ENCODE measurements at regions not wholly inside any gene's neighbourhood (a gene's known extent, or its start where the extent isn't known, plus 50 kb on each side); places are given as distances from the start of the nearest gene placed in this dataset.
A peak's percentile ranks its signal among the peaks of the same experiment; 100 is the strongest.

DNA sequence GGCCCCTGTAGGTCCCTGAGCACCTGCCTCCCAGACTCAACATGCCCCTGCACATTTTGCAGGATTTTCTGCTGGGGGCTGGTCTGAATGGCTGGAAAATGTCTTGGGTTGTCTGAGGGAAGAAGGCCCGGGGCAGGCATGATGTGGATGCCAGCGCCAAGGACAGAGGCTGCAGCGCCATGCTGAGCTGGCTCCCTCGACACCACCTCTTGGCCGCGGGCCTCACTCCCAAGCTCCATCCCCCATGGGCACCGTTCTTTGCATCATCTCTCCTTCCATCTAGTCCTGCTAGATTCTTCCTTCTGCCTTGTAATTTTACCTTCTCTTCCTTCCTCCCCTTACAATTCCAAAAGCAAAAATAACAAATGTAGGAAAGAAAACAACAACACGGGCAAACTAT lies 70.6 kb downstream of the ZIC5 start:
- Histone ChIP-seq H3K27me3 (peaks cover 6% of the 10 kb centered on the region), H3K9me3 (no peaks in the 10 kb centered on the region), H3K4me1 (no peaks in the 10 kb centered on the region), H3K27ac (no peak overlapping the region), H3K36me3 (no peaks in the 10 kb centered on the region), H3K4me3 (no peak overlapping the region)
- no peak for DNase-seq (ENCODE audit: low spot score in 2 of 2)
- TF ChIP-seq, protein P1, sequence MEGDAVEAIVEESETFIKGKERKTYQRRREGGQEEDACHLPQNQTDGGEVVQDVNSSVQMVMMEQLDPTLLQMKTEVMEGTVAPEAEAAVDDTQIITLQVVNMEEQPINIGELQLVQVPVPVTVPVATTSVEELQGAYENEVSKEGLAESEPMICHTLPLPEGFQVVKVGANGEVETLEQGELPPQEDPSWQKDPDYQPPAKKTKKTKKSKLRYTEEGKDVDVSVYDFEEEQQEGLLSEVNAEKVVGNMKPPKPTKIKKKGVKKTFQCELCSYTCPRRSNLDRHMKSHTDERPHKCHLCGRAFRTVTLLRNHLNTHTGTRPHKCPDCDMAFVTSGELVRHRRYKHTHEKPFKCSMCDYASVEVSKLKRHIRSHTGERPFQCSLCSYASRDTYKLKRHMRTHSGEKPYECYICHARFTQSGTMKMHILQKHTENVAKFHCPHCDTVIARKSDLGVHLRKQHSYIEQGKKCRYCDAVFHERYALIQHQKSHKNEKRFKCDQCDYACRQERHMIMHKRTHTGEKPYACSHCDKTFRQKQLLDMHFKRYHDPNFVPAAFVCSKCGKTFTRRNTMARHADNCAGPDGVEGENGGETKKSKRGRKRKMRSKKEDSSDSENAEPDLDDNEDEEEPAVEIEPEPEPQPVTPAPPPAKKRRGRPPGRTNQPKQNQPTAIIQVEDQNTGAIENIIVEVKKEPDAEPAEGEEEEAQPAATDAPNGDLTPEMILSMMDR (IDR thresholded peaks at IDR 0.05): no peak
- intact Hi-C loops (cut with DNase I): no loop called here

DNA sequence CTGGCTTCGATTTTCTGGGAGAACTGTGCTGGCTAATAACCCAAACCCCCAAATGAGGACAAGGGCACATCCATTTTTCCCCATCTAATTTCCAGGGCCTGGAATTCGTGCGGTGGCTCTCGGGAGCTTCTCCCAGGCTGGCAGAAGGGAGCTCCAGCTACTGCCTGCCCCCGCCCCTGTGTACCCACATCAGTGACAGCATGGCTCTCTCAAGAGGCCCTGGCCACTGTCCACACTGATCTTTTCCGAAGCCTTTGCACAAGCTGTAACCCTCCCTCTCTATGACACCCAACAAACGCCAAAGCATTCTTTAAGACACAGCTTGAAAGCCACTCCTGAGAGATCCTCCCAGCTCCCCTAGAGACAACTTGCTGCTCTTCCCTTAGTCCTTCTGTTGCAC lies 73.1 kb downstream of the ZIC5 start:
- H3K27me3 ChIP-seq: peaks cover 12% of the 10 kb centered on the region
- TF ChIP-seq, protein P1 (IDR thresholded peaks at IDR 0.05): no peak
- H3K4me1 ChIP-seq: no peaks in the 10 kb centered on the region
- H3K27ac ChIP-seq: no peak overlapping the region
- DNase-seq (ENCODE audit: low spot score in 2 of 2): no peak
- no peak overlapping the region for H3K4me3 ChIP-seq
- H3K36me3 ChIP-seq: no peaks in the 10 kb centered on the region
- intact Hi-C loops (cut with DNase I): no loop called here
- H3K9me3 ChIP-seq: no peaks in the 10 kb centered on the region

DNA sequence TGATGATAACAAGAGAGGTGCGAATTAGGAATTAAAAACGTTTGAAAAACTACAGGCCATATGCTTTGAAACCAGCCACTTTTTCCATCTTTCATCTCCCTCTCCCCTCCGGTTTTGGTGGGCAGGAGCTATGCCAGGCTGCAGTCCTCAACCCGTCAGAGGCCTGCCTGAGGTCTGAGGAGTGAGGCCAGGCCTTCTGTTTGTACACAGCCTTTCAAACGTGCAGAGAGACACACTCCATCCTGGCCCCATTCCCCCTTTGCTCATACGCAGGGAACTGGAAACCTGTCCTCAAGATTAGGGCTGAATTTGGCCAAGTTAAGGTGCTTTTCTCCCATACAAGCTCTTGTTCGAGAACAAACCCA lies 74.5 kb downstream of the ZIC5 start:
- TF ChIP-seq, protein P1 (IDR thresholded peaks at IDR 0.05): no peak
- DNase-seq (ENCODE audit: low spot score in 2 of 2): no peak
- Histone ChIP-seq H3K9me3 (no peaks in the 10 kb centered on the region), H3K4me1 (no peaks in the 10 kb centered on the region), H3K4me3 (no peak overlapping the region), H3K27ac (no peak overlapping the region), H3K27me3 (peaks cover 12% of the 10 kb centered on the region), H3K36me3 (no peaks in the 10 kb centered on the region)
- intact Hi-C loops (cut with DNase I): no loop called here

DNA sequence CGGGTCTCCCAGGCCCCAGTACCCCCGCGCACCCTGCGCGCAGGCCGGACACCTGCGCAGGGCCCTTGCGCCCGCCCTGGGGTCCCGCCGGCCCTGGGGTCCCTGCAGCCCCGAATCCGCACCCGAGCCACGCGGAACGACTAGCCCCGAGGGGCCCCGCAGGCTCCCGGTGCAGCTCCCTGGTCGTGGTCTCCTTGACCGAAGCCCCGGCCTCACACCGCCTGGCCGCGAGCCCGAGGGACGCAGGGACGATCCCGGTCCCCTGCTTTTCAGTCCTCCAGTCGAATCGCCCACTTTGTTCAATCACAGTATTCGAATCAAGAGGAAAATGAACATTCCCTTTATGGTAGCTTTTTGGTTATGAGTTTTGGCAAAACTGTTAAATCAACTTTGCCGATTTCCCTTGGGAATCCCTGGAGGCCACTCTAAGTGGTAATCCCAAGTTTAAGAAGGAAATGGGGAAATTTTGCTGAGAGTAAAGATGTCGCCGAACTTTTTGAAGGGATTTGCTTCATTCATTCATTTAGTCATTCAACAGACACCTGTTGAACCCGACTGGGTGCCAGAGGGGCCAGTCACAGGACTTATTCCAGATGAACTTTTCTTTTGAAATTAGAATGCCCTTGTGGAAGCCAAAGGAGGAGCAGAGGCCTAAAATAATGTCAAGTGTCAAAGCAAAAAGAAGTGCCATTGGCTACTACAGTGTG lies 75.0 kb downstream of the ZIC5 start:
- TF ChIP-seq, protein P1 (IDR thresholded peaks at IDR 0.05): no peak
- no peak for DNase-seq (ENCODE audit: low spot score in 2 of 2)
- H3K27ac ChIP-seq: no peak overlapping the region
- no peaks in the 10 kb centered on the region for H3K4me1 ChIP-seq
- intact Hi-C loops (cut with DNase I): no loop called here
- peak overlapping the region; percentile 40 to 54 for H3K4me3 ChIP-seq
- H3K9me3 ChIP-seq: no peaks in the 10 kb centered on the region
- no peaks in the 10 kb centered on the region for H3K36me3 ChIP-seq
- peaks cover 12% of the 10 kb centered on the region for H3K27me3 ChIP-seq

DNA sequence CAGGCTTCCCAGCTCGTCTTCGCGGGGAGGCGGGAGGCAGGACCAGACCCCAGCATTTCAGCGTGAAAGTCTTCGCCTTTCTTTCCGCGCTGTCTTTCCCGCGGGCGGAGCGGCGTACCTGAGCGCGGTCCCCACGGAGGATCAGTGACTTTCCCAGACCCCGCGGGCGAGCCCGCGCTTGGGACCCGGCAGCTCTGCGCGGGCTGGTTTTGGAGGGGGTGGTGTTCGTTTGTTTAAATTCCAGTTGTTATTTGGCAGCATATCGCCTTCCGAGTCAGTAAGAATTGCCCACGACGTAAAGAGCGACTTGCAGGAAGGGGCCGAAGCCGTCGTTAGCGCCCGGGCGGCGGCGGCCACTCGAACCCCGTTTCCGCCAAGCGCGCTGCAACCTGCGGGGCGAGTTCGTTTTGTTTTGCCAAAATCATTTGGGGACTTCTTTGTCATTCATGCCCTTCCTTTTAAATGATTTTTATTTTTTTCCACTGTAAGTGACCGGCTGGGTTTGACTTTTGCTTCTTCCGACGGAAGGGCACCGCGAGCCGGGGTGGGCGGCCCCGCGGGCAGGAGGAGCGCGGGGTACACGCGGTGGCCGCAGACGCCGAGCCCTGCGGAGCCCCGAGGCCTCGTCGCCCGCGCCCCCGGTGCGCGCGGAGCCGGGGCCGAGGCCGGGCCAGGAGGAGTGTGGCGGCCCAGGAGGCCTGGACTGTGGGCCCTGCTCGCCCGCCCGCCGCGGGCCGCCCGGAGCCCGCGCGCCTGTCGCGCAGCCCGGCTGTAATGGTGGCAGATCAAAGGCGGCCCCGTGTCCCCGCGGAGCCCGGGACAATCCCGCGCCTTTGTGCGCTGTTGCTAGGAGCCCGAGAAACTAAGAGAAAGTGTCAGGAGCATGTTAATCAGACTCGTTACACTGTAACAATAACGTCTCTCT lies 75.9 kb downstream of the ZIC5 start:
- H3K27me3 ChIP-seq: peaks cover 12% of the 10 kb centered on the region
- TF ChIP-seq, protein P1 (IDR thresholded peaks at IDR 0.05): no peak
- no peaks in the 10 kb centered on the region for H3K36me3 ChIP-seq
- intact Hi-C loops (cut with DNase I): no loop called here
- H3K4me3 ChIP-seq: peak overlapping the region; percentile 40 to 54
- H3K9me3 ChIP-seq: no peaks in the 10 kb centered on the region
- H3K4me1 ChIP-seq: no peaks in the 10 kb centered on the region
- no peak for DNase-seq (ENCODE audit: low spot score in 2 of 2)
- H3K27ac ChIP-seq: no peak overlapping the region
